K562 (cell line): ENCODE measurements at regions not wholly inside any gene's neighbourhood (a gene's known extent, or its start where the extent isn't known, plus 50 kb on each side); places are given as distances from the start of the nearest gene placed in this dataset.

Experiments
- ATAC-seq: fragments of 200-7000 bp; cut with Tn5 transposase; 3 replicates; pipeline ENCODE4 v1.9.1; 2020; ENCODE audit warnings: moderate library complexity
- BruUV-seq: library from RNA; stranded (reverse); fragments of 400-500 nt; replicated peaks from 2 replicates; lab custom pipeline; 2021; lab: Mats Ljungman, UMichigan
- CTCF ChIA-PET: fragments of 300-600 bp; formaldehyde crosslinking; extraction: SDS; loops from one replicate; lab custom pipeline; 2021; ENCODE audit warnings: low intra/inter-chr PET ratio; lab: Yijun Ruan, JAX
- POLR2A ChIA-PET: fragments of 300-600, 350-650 bp; sonication (Branson Sonifier 250); formaldehyde crosslinking; extraction: SDS; loops from one replicate; lab custom pipeline; 2021; ENCODE audit warnings: antibody characterized with exemption, inconsistent platforms; lab: Yijun Ruan, JAX
- DNase-seq, 4 experiments: peaks; one replicate each; pipeline versions ENCODE4 v3.0.0 to v3.0.0-alpha.2; 2011 to 2018; ENCODE audit warnings: low spot score in 3 of 4, mixed read lengths in 3 of 4; ENCODE audit errors: extremely low read depth in 1 of 4
- FAIRE-seq: peaks from 2 replicates; lab custom pipeline; 2011; peaks lifted over from hg19 to GRCh38; lab: Jason Lieb, UNC
- H2AFZ ChIP-seq: 2 replicates; pipeline ENCODE4 v1.6.0; 2011; ENCODE audit warnings: low read depth, low read length, control low read depth, inconsistent platforms
- H3K27ac ChIP-seq: fragments of 200-600 bp; 3 replicates; pipeline ENCODE4 v1.8.0; 2011; ENCODE audit warnings: low read depth, mild to moderate bottlenecking, control low read depth, inconsistent platforms, low read length, moderate library complexity, mixed read lengths; ENCODE audit errors: extremely low read depth
- H3K27me3 ChIP-seq, 2 experiments: fragments of 300-600 bp in 1 of 2; 2 replicates in 1 of 2; 3 replicates in 1 of 2; pipeline versions ENCODE4 v1.6.0 to v1.8.0; 2011; ENCODE audit warnings: inconsistent platforms in 2 of 2, low read length in 2 of 2, mild to moderate bottlenecking in 1 of 2, mixed read lengths in 1 of 2, moderate library complexity in 1 of 2; ENCODE audit not compliant: control insufficient read depth in 2 of 2, insufficient read depth in 2 of 2
- H3K36me3 ChIP-seq: fragments of 300-600 bp; 3 replicates; pipeline ENCODE4 v1.8.0; 2011; ENCODE audit warnings: mild to moderate bottlenecking, low read length, inconsistent platforms; ENCODE audit not compliant: control insufficient read depth, insufficient read depth
- H3K4me1 ChIP-seq, 2 experiments: fragments of 200-600 bp in 1 of 2; replicated peaks in 1 of 2; 2 replicates in 1 of 2; 3 replicates in 1 of 2; pipeline versions ENCODE4 v1.5.1 to v1.8.0; 2011; ENCODE audit warnings: inconsistent platforms in 2 of 2, low read length in 2 of 2, mild to moderate bottlenecking in 1 of 2, mixed read lengths in 1 of 2, moderate library complexity in 1 of 2; ENCODE audit not compliant: control insufficient read depth in 2 of 2, insufficient read depth in 2 of 2
- H3K4me2 ChIP-seq: 2 replicates; pipeline ENCODE4 v1.6.1; 2011; ENCODE audit warnings: low read length, control low read depth, inconsistent platforms, mixed read lengths; ENCODE audit not compliant: insufficient read depth
- H3K4me3 ChIP-seq: fragments of 200-600 bp; sonication (generic), shearing (Covaris generic); 2 replicates; pipeline ENCODE4 v1.5.1; 2016; ENCODE audit warnings: control low read depth, inconsistent platforms
- H3K79me2 ChIP-seq: fragments of 200-600 bp; 3 replicates; pipeline ENCODE4 v1.8.0; 2011; ENCODE audit warnings: low read length, inconsistent platforms; ENCODE audit not compliant: control insufficient read depth, insufficient read depth
- H3K9ac ChIP-seq, 2 experiments: 2 replicates each; pipeline versions ENCODE4 v1.6.0 to v1.6.1; 2011; ENCODE audit warnings: low read depth in 2 of 2, low read length in 2 of 2, control low read depth in 1 of 2, inconsistent platforms in 1 of 2, mild to moderate bottlenecking in 1 of 2, mixed read lengths in 1 of 2; ENCODE audit not compliant: insufficient read depth in 1 of 2
- H3K9me1 ChIP-seq: one replicate; pipeline ENCODE4 v1.6.0; 2011; ENCODE audit warnings: inconsistent platforms, mild to moderate bottlenecking, low read length, moderate library complexity; ENCODE audit not compliant: control insufficient read depth, insufficient read depth
- H3K9me3 ChIP-seq: replicated peaks from 2 replicates; pipeline ENCODE4 v1.5.1; 2011; ENCODE audit warnings: low read depth, low read length, inconsistent platforms; ENCODE audit not compliant: control insufficient read depth, insufficient read depth
- H4K20me1 ChIP-seq: replicated peaks from 2 replicates; pipeline ENCODE4 v1.6.1; 2011; ENCODE audit warnings: low read length, inconsistent platforms, mixed read lengths; ENCODE audit not compliant: control insufficient read depth, insufficient read depth
- DIDO1 ChIP-seq: fragments of 450-650 bp; IDR thresholded peaks from 2 replicates; pipeline ENCODE4 v1.6.1; 2016; ENCODE audit warnings: low read depth, missing biosample characterization, missing genetic modification characterization
- DLX4 ChIP-seq: fragments of 250-450 bp; sonication (Bioruptor Pico); IDR thresholded peaks from 2 replicates; pipeline ENCODE4 v1.6.1; 2021; ENCODE audit warnings: mild to moderate bottlenecking
- ETV1 ChIP-seq: fragments of 450-650 bp; conservative IDR thresholded peaks from 2 replicates; pipeline ENCODE4 v1.6.1; 2016; ENCODE audit warnings: missing genetic modification characterization, control low read depth, low read depth, missing compliant biosample characterization
- FIP1L1 ChIP-seq: fragments of 200-400 bp; formaldehyde crosslinking; IDR thresholded peaks from 2 replicates; pipeline ENCODE4 v1.6.1; 2018; ENCODE audit warnings: mild to moderate bottlenecking, low read depth, low read length; ENCODE audit not compliant: poor library complexity, severe bottlenecking
- NR4A1 ChIP-seq, 2 experiments: fragments of 250-450 bp in 1 of 2; fragments of 450-650 bp in 1 of 2; sonication (Bioruptor Pico) in 1 of 2; IDR thresholded peaks; 2 replicates each; pipeline versions ENCODE4 v1.4.0 to v1.6.1; 2016 to 2020; ENCODE audit warnings: mild to moderate bottlenecking in 2 of 2, missing compliant biosample characterization in 1 of 2, missing genetic modification characterization in 1 of 2, moderate library complexity in 1 of 2
- RBM22 ChIP-seq: fragments of 200-400 bp; formaldehyde crosslinking; IDR thresholded peaks from 2 replicates; pipeline ENCODE4 v1.6.1; 2018; ENCODE audit warnings: low read length, low read depth; ENCODE audit not compliant: poor library complexity, severe bottlenecking
- RERE ChIP-seq: sonication (generic); formaldehyde crosslinking; IDR thresholded peaks from 2 replicates; pipeline ENCODE4 v1.8.0; 2023; ENCODE audit warnings: missing genetic modification reagents, mild to moderate bottlenecking, borderline replicate concordance
- RFX1 ChIP-seq: fragments of 450-650 bp; IDR thresholded peaks from 2 replicates; pipeline ENCODE4 v1.6.1; 2016; ENCODE audit warnings: mild to moderate bottlenecking, moderate library complexity
- TRIM28 ChIP-seq: fragments of 450-650 bp; IDR thresholded peaks from 2 replicates; pipeline ENCODE4 v1.6.1; 2017
- ZBTB49 ChIP-seq: sonication (generic); formaldehyde crosslinking; IDR thresholded peaks from 2 replicates; pipeline ENCODE4 v1.8.0; 2022; ENCODE audit warnings: missing genetic modification reagents, mild to moderate bottlenecking, borderline replicate concordance
- ZNF197 ChIP-seq: fragments of 200-800 bp; sonication (Bioruptor generic); IDR thresholded peaks from 2 replicates; pipeline ENCODE4 v1.6.1; 2016; ENCODE audit warnings: low read depth, missing genetic modification characterization, missing compliant biosample characterization
- ZNF384 ChIP-seq: IDR thresholded peaks from 2 replicates; pipeline ENCODE4 v1.6.1; 2012; ENCODE audit warnings: low read depth, low read length, improper control_type of control experiment
- ZZZ3 ChIP-seq: fragments of 450-650 bp; IDR thresholded peaks from 2 replicates; pipeline ENCODE4 v1.6.1; 2016; ENCODE audit warnings: antibody characterized with exemption, mild to moderate bottlenecking, moderate library complexity
- WGBS: fragments of 100-300 bp; shearing (Covaris generic); methylation state at CpG from one replicate; pipeline ENCODE4 v1.1.6; 2016; ENCODE audit warnings: low coverage, mixed read lengths; ENCODE audit not compliant: insufficient coverage; ENCODE audit errors: missing lambda C conversion rate; 5-methylcytosine and 5-hydroxymethylcytosine counted together
- in situ Hi-C: fragments of 300-500 bp; cut with MboI; formaldehyde crosslinking; loops from 4 replicates; pipeline ENCODE4 v1.15.0; 2018; ENCODE audit warnings: inconsistent platforms, mixed read lengths
- intact Hi-C: fragments of 100-400 bp; cut with micrococcal nuclease; formaldehyde crosslinking; loops from 2 replicates; pipeline ENCODE4 v1.14.2; 2022

GRCh38 chr11:45057938-45058646, 88.3 kb upstream of the PRDM11 start:
- H3K4me1 ChIP-seq: no peaks in the 10 kb centered on the region
- H3K9me1 ChIP-seq: no peaks in the 10 kb centered on the region
- H3K27ac ChIP-seq: no peak overlapping the region
- H3K9ac ChIP-seq: no peak overlapping the region
- no peak overlapping the region for H2AFZ ChIP-seq
- in situ Hi-C loops: no loop called here
- H4K20me1 ChIP-seq: no peaks in the 10 kb centered on the region
- 2% methylated on average over 5 of the region's 5 CpGs for WGBS
- no peak overlapping the region for H3K4me3 ChIP-seq
- TF ChIP-seq DLX4 (CRISPR knock-in tag) (no peak), RBM22 (no peak), NR4A1 (CRISPR knock-in tag; IDR thresholded peaks at IDR 0.05) (no peak), NR4A1 (tag; IDR thresholded peaks at IDR 0.05) (no peak), ZZZ3 (no peak), FIP1L1 (no peak), ETV1 (tag) (no peak), RERE (CRISPR knock-in tag) (no peak), TRIM28 (no peak), DIDO1 (tag) (no peak), ZNF384 (no peak), ZBTB49 (CRISPR knock-in tag) (no peak), RFX1 (no peak), ZNF197 (CRISPR knock-in tag) (no peak)
- no peaks in the 10 kb centered on the region for H3K36me3 ChIP-seq
- H3K4me2 ChIP-seq: no peak overlapping the region
- no peaks in the 10 kb centered on the region for H3K9me3 ChIP-seq
- ATAC-seq: no peak
- no peak for DNase-seq
- no TSS peak for BruUV-seq
- intact Hi-C loops: no loop called here
- POLR2A ChIA-PET: no interaction called here
- FAIRE-seq: no peak
- peaks cover 2 to 29% of the 10 kb centered on the region in 2 experiments; a peak in 4 of 5 replicates for H3K27me3 ChIP-seq
- H3K79me2 ChIP-seq: no peaks in the 10 kb centered on the region
- CTCF ChIA-PET: interaction anchor here (0.5 kb wide), 1 partner anchor 1266 kb away, joined by 6 read pairs; no protein-coding TSS in a partner anchor
